Tibial nerve (tissue), 4 donors: ENCODE measurements at regions not wholly inside any gene's neighbourhood (a gene's known extent, or its start where the extent isn't known, plus 50 kb on each side); places are given as distances from the start of the nearest gene placed in this dataset.

ENCODE experiments used
- DNase-seq, 2 donors: peaks; one replicate each; pipeline ENCODE4 v3.0.0-alpha.2; 2019; ENCODE audit warnings: low spot score in 2 of 2
- H3K27ac ChIP-seq, 4 donors: fragments of 200-600 bp; sonication (generic) in 3 of 4; one replicate each; pipeline ENCODE4 v1.5.1; 2017 to 2019; ENCODE audit warnings: mild to moderate bottlenecking in 1 of 4
- H3K27me3 ChIP-seq, 2 donors: fragments of 200-600 bp; sonication (generic) in 1 of 2; one replicate each; pipeline versions ENCODE4 v1.5.1 to v1.6.0; 2017 to 2019
- H3K36me3 ChIP-seq, 3 donors: fragments of 200-600 bp; sonication (generic); one replicate each; pipeline ENCODE4 v1.5.1; 2018 to 2019
- H3K4me1 ChIP-seq, 4 donors: fragments of 200-600 bp; sonication (generic) in 3 of 4; one replicate each; pipeline ENCODE4 v1.5.1; 2017 to 2019
- H3K4me3 ChIP-seq, 4 donors: fragments of 200-600 bp; sonication (generic) in 3 of 4; one replicate each; pipeline ENCODE4 v1.5.1; 2017 to 2019; ENCODE audit warnings: mild to moderate bottlenecking in 1 of 4, moderate library complexity in 1 of 4
- H3K9me3 ChIP-seq, 4 donors: fragments of 200-600 bp; sonication (generic) in 3 of 4; one replicate each; pipeline ENCODE4 v1.5.1; 2017 to 2019
- CTCF ChIP-seq, 5 experiments: fragments of 200-600 bp in 3 of 5; fragments of 450-650 bp in 2 of 5; sonication (generic) in 3 of 5; IDR thresholded peaks; one replicate each; pipeline ENCODE4 v1.5.1; 2016 to 2019; ENCODE audit warnings: antibody characterized with exemption in 5 of 5, mild to moderate bottlenecking in 3 of 5, moderate library complexity in 2 of 5
- EP300 ChIP-seq, 2 donors: sonication (generic); formaldehyde crosslinking; IDR thresholded peaks; one replicate each; pipeline ENCODE4 v1.6.1; 2017; ENCODE audit warnings: antibody characterized with exemption in 2 of 2, mild to moderate bottlenecking in 1 of 2
- POLR2A ChIP-seq, 2 donors: fragments of 450-650 bp; IDR thresholded peaks; one replicate each; pipeline ENCODE4 v1.6.1; 2017; ENCODE audit warnings: antibody characterized with exemption in 2 of 2, mild to moderate bottlenecking in 2 of 2, moderate library complexity in 2 of 2
- WGBS, 2 donors: methylation state at CpG; one replicate each; pipeline ENCODE4 v1.1.5; 2018; 5-methylcytosine and 5-hydroxymethylcytosine counted together

- H3K4me3 ChIP-seq: no peak overlapping the region
- H3K27me3 ChIP-seq: no peaks in the 10 kb centered on the region
- 87 to 90% methylated on average over 2 of the region's 2 CpGs for WGBS, 2 donors
- H3K9me3 ChIP-seq: peaks cover 0 to 1% (median 0%) of the 10 kb centered on the region in 4 donors
- no peaks in the 10 kb centered on the region for H3K4me1 ChIP-seq
- DNase-seq: no peak
- TF ChIP-seq POLR2A (IDR thresholded peaks at IDR 0.05) (no peak), EP300 (IDR thresholded peaks at IDR 0.05) (no peak), CTCF (IDR thresholded peaks at IDR 0.05) (no peak)
- H3K27ac ChIP-seq: no peak overlapping the region
- H3K36me3 ChIP-seq: no peaks in the 10 kb centered on the region
Observed at GRCh38 chr10:129325893-129326292, 141.1 kb upstream of the MGMT start.

GRCh38 chr10:129328546-129328945 is 138.5 kb upstream of the MGMT start:
- 79 to 82% methylated on average over 2 of the region's 2 CpGs for WGBS, 2 donors
- Histone ChIP-seq H3K36me3 (no peaks in the 10 kb centered on the region), H3K4me1 (no peaks in the 10 kb centered on the region), H3K27ac (no peak overlapping the region), H3K9me3 (no peaks in the 10 kb centered on the region), H3K4me3 (no peak overlapping the region), H3K27me3 (no peaks in the 10 kb centered on the region)
- TF ChIP-seq EP300 (IDR thresholded peaks at IDR 0.05) (no peak), POLR2A (IDR thresholded peaks at IDR 0.05) (no peak), CTCF (IDR thresholded peaks at IDR 0.05) (no peak)
- no peak for DNase-seq

- WGBS, 2 donors: 83 to 86% methylated on average over 17 of the region's 17 CpGs
Observed at GRCh38 chr10:129329385-129330055, 137.5 kb upstream of the MGMT start.

GRCh38 chr10:129330211-129330610 is 136.8 kb upstream of the MGMT start:
- H3K4me1 ChIP-seq: no peaks in the 10 kb centered on the region
- H3K9me3 ChIP-seq: no peaks in the 10 kb centered on the region
- TF ChIP-seq CTCF (IDR thresholded peaks at IDR 0.05): no peak
- no peak for TF ChIP-seq EP300 (IDR thresholded peaks at IDR 0.05)
- TF ChIP-seq POLR2A (IDR thresholded peaks at IDR 0.05): no peak
- WGBS, 2 donors: 50 to 54% methylated on average over 4 of the region's 4 CpGs
- no peak overlapping the region for H3K27ac ChIP-seq
- no peak for DNase-seq
- H3K36me3 ChIP-seq: no peaks in the 10 kb centered on the region
- no peak overlapping the region for H3K4me3 ChIP-seq
- H3K27me3 ChIP-seq: no peaks in the 10 kb centered on the region

More at GRCh38 chr10:129329385-129330055, 137.5 kb upstream of the MGMT start:
- no peaks in the 10 kb centered on the region for H3K4me1 ChIP-seq
- no peaks in the 10 kb centered on the region for H3K36me3 ChIP-seq
- no peak for TF ChIP-seq POLR2A (IDR thresholded peaks at IDR 0.05)
- no peak for TF ChIP-seq EP300 (IDR thresholded peaks at IDR 0.05)
- TF ChIP-seq CTCF (IDR thresholded peaks at IDR 0.05): no peak
- H3K4me3 ChIP-seq: no peak overlapping the region
- DNase-seq: no peak
- H3K27me3 ChIP-seq: no peaks in the 10 kb centered on the region
- H3K9me3 ChIP-seq: no peaks in the 10 kb centered on the region
- no peak overlapping the region for H3K27ac ChIP-seq

GRCh38 chr10:129331207-129331838 is 135.7 kb upstream of the MGMT start:
- TF ChIP-seq POLR2A (IDR thresholded peaks at IDR 0.05) (no peak), CTCF (IDR thresholded peaks at IDR 0.05) (no peak), EP300 (IDR thresholded peaks at IDR 0.05) (no peak)
- Histone ChIP-seq H3K9me3 (no peaks in the 10 kb centered on the region), H3K27me3 (no peaks in the 10 kb centered on the region), H3K36me3 (no peaks in the 10 kb centered on the region), H3K4me1 (no peaks in the 10 kb centered on the region), H3K27ac (no peak overlapping the region), H3K4me3 (no peak overlapping the region)
- DNase-seq: no peak
- WGBS, 2 donors: 67 to 68% methylated on average over 12 of the region's 12 CpGs
